HTR-8/SVneo (cell line): ENCODE measurements at regions not wholly inside any gene's neighbourhood (a gene's known extent, or its start where the extent isn't known, plus 50 kb on each side); places are given as distances from the start of the nearest gene placed in this dataset.

Experiments used
- DNase-seq: peaks from one replicate; pipeline ENCODE4 v3.0.0; 2011; ENCODE audit warnings: low spot score, mixed read lengths; ENCODE audit not compliant: insufficient read length
- FAIRE-seq: peaks from 2 replicates; lab custom pipeline; 2011; peaks lifted over from hg19 to GRCh38; lab: Jason Lieb, UNC

DNA sequence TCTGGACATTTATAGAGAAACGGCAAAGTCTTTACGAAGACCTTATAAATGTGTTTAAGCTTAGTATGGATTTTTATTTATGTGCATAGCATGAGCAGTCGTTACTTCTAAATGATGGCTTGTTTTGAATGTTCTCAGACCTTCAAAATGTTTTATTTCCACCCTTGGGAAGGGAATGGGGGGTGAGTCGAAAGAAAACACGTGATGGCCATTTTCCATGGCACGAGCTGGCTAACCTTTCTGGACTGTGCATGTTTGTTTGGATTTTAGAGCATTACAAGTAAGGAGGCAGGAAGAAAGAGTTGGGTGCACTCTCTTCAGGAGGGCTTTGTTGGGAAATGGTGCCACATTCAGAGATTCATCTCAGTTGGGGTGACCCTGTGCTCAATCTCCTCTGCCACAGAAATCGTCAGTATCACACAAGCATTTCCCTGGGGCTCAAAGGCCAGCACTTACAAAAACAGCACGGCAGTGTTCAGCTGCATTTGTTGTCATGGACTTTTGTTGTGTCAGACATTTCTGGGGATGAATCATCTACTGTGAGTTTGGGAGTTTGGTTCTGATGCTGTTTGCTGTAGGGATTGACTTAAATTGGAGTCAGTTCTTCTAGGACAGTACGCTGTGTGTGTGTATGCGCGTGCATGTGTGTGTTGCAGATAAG lies 52.3 kb upstream of the ADAMTS9 start:
- FAIRE-seq (no peak), DNase-seq (no peak)
